ENCODE measurements at regions not wholly inside any gene's neighbourhood (a gene's known extent, or its start where the extent isn't known, plus 50 kb on each side); places are given as distances from the start of the nearest gene placed in this dataset.
"Not testable (repeated sequence)": the region's sequence is repeated elsewhere in the genome, so short reads cannot be mapped to it uniquely, and the experiment has no call there.

GRCh38 chr9:113673726-113674125 lies 202.4 kb upstream of the ZNF618 start:
- no peaks in the 10 kb centered on the region for H3K9me3 Mint-ChIP-seq
- H3K36me3 Mint-ChIP-seq (ENCODE audit: insufficient read depth): no peaks in the 10 kb centered on the region
- no peak for ATAC-seq (replicated peaks; ENCODE audit: extremely low read depth, poor library complexity, severe bottlenecking)
- no peak overlapping the region for H3K4me3 Mint-ChIP-seq
- no peak overlapping the region for H3K27ac Mint-ChIP-seq (ENCODE audit: low read depth)
- H3K27me3 Mint-ChIP-seq: peaks cover 57% of the 10 kb centered on the region
- no peak for DNase-seq (ENCODE audit: low spot score in 2 of 2)
- peaks cover 6% of the 10 kb centered on the region for H3K4me1 Mint-ChIP-seq

DNA sequence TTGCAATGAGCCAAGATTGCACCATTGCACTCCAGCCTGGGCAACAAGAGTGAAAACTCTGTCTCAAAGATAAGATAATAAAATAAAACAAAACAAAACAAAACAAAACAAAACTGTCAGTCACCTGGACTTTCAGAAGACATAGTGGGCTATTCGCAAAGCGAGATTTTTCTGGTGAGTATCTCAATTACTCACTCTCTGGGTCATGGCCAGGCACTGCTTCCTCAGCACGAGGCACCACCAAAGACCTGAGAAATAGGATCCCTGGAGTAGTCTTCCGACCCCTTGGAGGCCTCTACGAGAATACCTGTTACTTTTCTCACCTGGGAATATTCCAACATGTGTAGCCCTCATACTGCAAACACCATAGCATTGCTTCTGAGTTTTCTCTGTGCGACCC lies 201.7 kb upstream of the ZNF618 start:
- Mint-ChIP-seq H3K9me3 (no peaks in the 10 kb centered on the region), H3K4me3 (no peak overlapping the region), H3K27ac (ENCODE audit: low read depth) (no peak overlapping the region), H3K36me3 (ENCODE audit: insufficient read depth) (no peaks in the 10 kb centered on the region), H3K4me1 (peaks cover 6% of the 10 kb centered on the region), H3K27me3 (peaks cover 62% of the 10 kb centered on the region)
- ATAC-seq (replicated peaks; ENCODE audit: extremely low read depth, poor library complexity, severe bottlenecking) (no peak), DNase-seq (ENCODE audit: low spot score in 2 of 2) (no peak)

DNA sequence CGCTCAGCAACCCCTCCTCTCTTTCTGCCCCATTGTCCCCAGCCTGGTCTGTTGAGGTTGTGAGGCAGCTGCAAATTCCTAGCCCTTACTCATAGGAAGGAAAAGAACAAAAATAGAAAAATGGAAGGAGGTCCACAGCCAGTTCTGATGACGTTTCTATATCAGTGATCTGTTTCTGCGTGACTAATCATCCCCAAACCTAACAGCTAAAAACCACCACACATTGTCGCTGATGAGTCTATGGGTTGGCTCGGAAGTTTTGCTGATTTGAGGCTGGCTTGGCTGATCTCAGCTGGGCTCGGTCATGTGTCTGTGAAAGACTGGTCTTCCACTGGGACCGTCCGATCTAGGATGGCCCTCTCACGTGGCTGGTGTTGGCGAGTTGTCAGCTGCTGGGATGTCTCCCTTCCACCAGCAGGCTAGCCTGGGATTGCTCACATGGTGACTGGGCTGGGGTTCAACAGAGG lies 200.6 kb upstream of the ZNF618 start:
- peaks cover 73% of the 10 kb centered on the region for H3K27me3 Mint-ChIP-seq
- no peak overlapping the region for H3K4me3 Mint-ChIP-seq
- H3K9me3 Mint-ChIP-seq: no peaks in the 10 kb centered on the region
- ATAC-seq (replicated peaks; ENCODE audit: extremely low read depth, poor library complexity, severe bottlenecking) (no peak), DNase-seq (ENCODE audit: low spot score in 2 of 2) (no peak)
- H3K4me1 Mint-ChIP-seq: peaks cover 6% of the 10 kb centered on the region
- no peaks in the 10 kb centered on the region for H3K36me3 Mint-ChIP-seq (ENCODE audit: insufficient read depth)
- no peak overlapping the region for H3K27ac Mint-ChIP-seq (ENCODE audit: low read depth)

DNA sequence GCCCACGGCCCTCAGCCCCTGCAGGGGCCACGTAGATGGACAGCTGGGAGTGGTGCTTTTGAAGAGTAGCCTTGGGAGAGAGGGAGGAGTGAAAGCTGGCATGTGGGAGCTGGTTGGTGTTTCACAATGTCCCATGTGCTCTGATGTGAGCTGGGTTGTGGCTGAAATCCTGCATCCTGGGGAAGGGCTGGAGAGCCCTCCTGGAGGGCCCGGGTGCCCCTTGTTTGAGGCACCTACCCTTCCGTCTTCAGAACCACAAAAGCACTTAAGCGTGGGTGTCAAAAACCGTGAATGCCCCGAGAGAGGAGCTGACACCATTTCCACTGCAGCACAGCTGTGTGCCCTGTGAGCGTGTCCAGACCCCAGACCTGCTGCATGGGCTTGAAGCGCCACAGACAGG lies 199.1 kb upstream of the ZNF618 start:
- Mint-ChIP-seq H3K36me3 (ENCODE audit: insufficient read depth) (peaks cover 2% of the 10 kb centered on the region), H3K27ac (ENCODE audit: low read depth) (no peak overlapping the region), H3K4me3 (no peak overlapping the region), H3K27me3 (peaks cover 89% of the 10 kb centered on the region), H3K4me1 (peaks cover 6% of the 10 kb centered on the region), H3K9me3 (no peaks in the 10 kb centered on the region)
- DNase-seq (ENCODE audit: low spot score in 2 of 2): no peak
- no peak for ATAC-seq (replicated peaks; ENCODE audit: extremely low read depth, poor library complexity, severe bottlenecking)

DNA sequence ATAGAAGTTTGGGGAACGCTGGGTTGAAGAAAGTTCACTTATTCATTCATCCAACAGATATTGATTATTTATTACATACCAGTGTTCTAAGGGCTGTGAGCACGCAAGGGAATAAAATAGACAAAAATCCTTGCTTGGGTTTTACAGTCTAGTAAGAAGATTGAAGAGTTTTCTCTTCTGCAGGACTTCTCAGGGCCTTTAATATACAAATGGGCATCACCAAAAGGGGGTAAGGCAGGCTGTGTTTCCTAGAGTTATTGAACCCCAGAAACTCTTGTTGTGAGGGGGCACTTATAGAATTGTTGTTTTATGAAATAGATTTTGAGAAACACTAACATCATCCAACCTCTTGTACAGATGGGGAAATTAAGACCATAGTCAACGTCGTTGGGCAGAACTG lies 198.5 kb upstream of the ZNF618 start:
- Mint-ChIP-seq H3K27ac (ENCODE audit: low read depth) (no peak overlapping the region), H3K4me1 (peaks cover 6% of the 10 kb centered on the region), H3K27me3 (peaks cover 94% of the 10 kb centered on the region), H3K36me3 (ENCODE audit: insufficient read depth) (peaks cover 2% of the 10 kb centered on the region), H3K4me3 (no peak overlapping the region), H3K9me3 (no peaks in the 10 kb centered on the region)
- ATAC-seq (replicated peaks; ENCODE audit: extremely low read depth, poor library complexity, severe bottlenecking): no peak
- no peak for DNase-seq (ENCODE audit: low spot score in 2 of 2)

- H3K27me3 Mint-ChIP-seq: peaks cover 91% of the 10 kb centered on the region
- peaks cover 2% of the 10 kb centered on the region for H3K36me3 Mint-ChIP-seq (ENCODE audit: insufficient read depth)
- no peak overlapping the region for H3K4me3 Mint-ChIP-seq
- ATAC-seq (replicated peaks; ENCODE audit: extremely low read depth, poor library complexity, severe bottlenecking) (no peak), DNase-seq (ENCODE audit: low spot score in 2 of 2) (no peak)
- H3K9me3 Mint-ChIP-seq: no peaks in the 10 kb centered on the region
- H3K27ac Mint-ChIP-seq (ENCODE audit: low read depth): no peak overlapping the region
- H3K4me1 Mint-ChIP-seq: peaks cover 6% of the 10 kb centered on the region
Observed at GRCh38 chr9:113678119-113678858, 197.8 kb upstream of the ZNF618 start.

GRCh38 chr9:113678859-113679256 lies 197.3 kb upstream of the ZNF618 start:
- ATAC-seq (replicated peaks; ENCODE audit: extremely low read depth, poor library complexity, severe bottlenecking) (no peak), DNase-seq (ENCODE audit: low spot score in 2 of 2) (no peak)
- Mint-ChIP-seq H3K4me1 (peaks cover 6% of the 10 kb centered on the region), H3K27ac (ENCODE audit: low read depth) (no peak overlapping the region), H3K27me3 (peaks cover 91% of the 10 kb centered on the region), H3K36me3 (ENCODE audit: insufficient read depth) (peaks cover 2% of the 10 kb centered on the region), H3K4me3 (no peak overlapping the region), H3K9me3 (no peaks in the 10 kb centered on the region)

- Mint-ChIP-seq H3K27me3 (peaks cover 90% of the 10 kb centered on the region), H3K9me3 (no peaks in the 10 kb centered on the region), H3K4me3 (no peak overlapping the region), H3K27ac (ENCODE audit: low read depth) (no peak overlapping the region), H3K4me1 (peaks cover 12% of the 10 kb centered on the region), H3K36me3 (ENCODE audit: insufficient read depth) (peaks cover 3% of the 10 kb centered on the region)
- ATAC-seq (replicated peaks; ENCODE audit: extremely low read depth, poor library complexity, severe bottlenecking): no peak
- DNase-seq (ENCODE audit: low spot score in 2 of 2): peak; percentile 21 to 23
Observed at GRCh38 chr9:113682297-113682771, 193.8 kb upstream of the ZNF618 start.

DNA sequence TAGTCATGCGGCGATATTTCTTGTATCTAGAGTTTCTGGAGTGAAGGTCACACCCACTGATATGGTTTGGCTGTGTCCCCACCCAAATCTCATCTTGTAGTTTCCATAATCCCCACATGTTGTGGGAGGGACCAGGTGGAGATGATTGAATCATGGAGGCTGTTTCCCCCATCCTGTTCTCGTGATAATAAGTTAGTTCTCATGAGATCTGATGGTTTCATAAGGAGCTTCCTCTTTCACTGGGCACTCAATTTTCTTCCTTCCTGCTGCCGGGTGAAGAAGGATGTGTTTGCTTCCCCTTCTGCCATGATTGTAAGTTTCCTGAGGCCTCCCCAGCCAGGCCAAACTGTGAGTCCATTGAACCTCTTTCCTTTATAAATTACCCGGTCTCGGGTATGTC lies 190.5 kb upstream of the ZNF618 start:
- H3K9me3 Mint-ChIP-seq; DNase-seq (ENCODE audit: low spot score in 2 of 2); H3K27ac Mint-ChIP-seq (ENCODE audit: low read depth); ATAC-seq (replicated peaks; ENCODE audit: extremely low read depth, poor library complexity, severe bottlenecking); H3K36me3 Mint-ChIP-seq (ENCODE audit: insufficient read depth): not testable (repeated sequence)
- Mint-ChIP-seq H3K4me1 (peaks cover 12% of the 10 kb centered on the region), H3K4me3 (peak overlapping the region; percentile 40), H3K27me3 (peaks cover 82% of the 10 kb centered on the region)

DNA sequence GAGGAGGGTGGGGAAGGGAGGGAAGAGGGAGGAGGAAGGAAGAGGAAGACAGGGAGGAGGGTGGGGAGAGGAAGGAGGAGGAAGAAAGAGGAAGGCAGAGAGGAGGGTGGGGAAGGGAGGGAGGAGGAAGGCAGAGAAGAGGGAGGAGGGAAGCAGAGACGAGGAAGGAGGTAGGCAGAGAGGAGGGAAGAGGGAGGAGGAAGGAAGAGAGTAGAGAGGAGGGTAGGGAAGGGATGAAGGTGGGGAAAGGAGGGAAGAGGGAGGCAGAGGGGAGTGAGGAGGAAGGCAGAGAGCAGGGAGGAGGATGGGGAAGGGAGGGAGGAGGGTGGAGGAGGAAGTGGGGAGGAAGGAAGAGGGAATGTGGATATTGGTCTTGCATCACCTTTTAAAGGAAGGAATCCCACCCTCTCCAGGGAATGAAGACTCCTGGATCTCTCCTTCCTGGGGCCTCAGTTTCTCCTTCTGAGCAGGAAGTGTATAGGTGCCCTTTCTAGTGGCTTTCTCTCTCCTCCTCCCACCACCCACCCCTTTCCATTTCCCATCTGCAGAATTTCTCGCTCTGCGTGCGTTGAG lies 188.9 kb upstream of the ZNF618 start:
- Mint-ChIP-seq H3K36me3 (ENCODE audit: insufficient read depth) (peaks cover 1% of the 10 kb centered on the region), H3K4me1 (peaks cover 12% of the 10 kb centered on the region), H3K27ac (ENCODE audit: low read depth) (no peak overlapping the region), H3K27me3 (peaks cover 81% of the 10 kb centered on the region), H3K4me3 (no peak overlapping the region), H3K9me3 (no peaks in the 10 kb centered on the region)
- ATAC-seq (replicated peaks; ENCODE audit: extremely low read depth, poor library complexity, severe bottlenecking) (no peak), DNase-seq (ENCODE audit: low spot score in 2 of 2) (no peak)

DNA sequence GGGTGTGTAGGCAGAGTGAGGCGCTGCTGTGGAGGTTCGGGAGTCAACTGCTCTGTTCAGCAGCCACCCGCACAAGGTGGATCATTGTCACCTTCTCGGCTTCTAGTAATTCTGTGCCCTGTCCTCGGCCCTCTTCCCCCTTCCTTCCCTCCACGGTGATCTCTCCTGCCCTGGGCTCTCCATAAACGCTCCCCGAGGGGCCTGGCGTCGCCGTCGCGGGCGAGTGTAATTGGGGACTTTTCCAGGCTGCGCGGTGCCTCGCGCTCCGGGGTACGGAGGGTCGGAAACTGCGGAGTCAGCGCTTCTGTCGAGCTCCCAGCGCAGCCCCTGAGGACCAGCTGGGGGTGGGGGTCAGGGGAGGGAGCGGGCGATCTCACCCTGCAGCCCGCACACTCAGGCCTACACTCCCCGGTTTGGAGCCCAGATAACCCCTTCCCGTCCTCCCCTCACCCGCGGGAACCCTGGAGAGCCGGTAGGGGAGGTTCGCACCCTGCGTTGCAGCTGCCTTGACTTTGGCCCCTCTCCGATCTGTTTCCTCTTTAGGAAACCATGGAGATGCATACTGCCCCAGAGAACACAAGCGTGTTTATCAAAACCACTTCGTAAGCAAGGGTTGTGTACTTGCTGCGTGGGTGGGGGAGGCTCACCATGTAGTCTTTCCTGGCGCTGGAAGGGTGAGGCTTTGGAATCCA lies 188.3 kb upstream of the ZNF618 start:
- Mint-ChIP-seq H3K27me3 (peaks cover 83% of the 10 kb centered on the region), H3K36me3 (ENCODE audit: insufficient read depth) (peaks cover 1% of the 10 kb centered on the region), H3K27ac (ENCODE audit: low read depth) (no peak overlapping the region), H3K4me3 (no peak overlapping the region), H3K9me3 (no peaks in the 10 kb centered on the region), H3K4me1 (peaks cover 12% of the 10 kb centered on the region)
- ATAC-seq (replicated peaks; ENCODE audit: extremely low read depth, poor library complexity, severe bottlenecking) (no peak), DNase-seq (ENCODE audit: low spot score in 2 of 2) (no peak)

- H3K27me3 Mint-ChIP-seq: peaks cover 83% of the 10 kb centered on the region
- H3K36me3 Mint-ChIP-seq (ENCODE audit: insufficient read depth): peaks cover 5% of the 10 kb centered on the region
- DNase-seq (ENCODE audit: low spot score in 2 of 2): no peak
- no peak for ATAC-seq (replicated peaks; ENCODE audit: extremely low read depth, poor library complexity, severe bottlenecking)
- no peaks in the 10 kb centered on the region for H3K9me3 Mint-ChIP-seq
- H3K27ac Mint-ChIP-seq (ENCODE audit: low read depth): no peak overlapping the region
- no peak overlapping the region for H3K4me3 Mint-ChIP-seq
- peaks cover 26% of the 10 kb centered on the region for H3K4me1 Mint-ChIP-seq
Observed at GRCh38 chr9:113690055-113690740, 185.9 kb upstream of the ZNF618 start.

Measured in central memory CD8-positive, alpha-beta T cell (primary cell).